MCF 10A (cell line): ENCODE measurements at regions not wholly inside any gene's neighbourhood (a gene's known extent, or its start where the extent isn't known, plus 50 kb on each side); places are given as distances from the start of the nearest gene placed in this dataset.

Experiments
- BruUV-seq: library from RNA; stranded (reverse); fragments of 400-500 nt; replicated peaks from 2 replicates; lab custom pipeline; 2021; lab: Mats Ljungman, UMichigan
- CTCF ChIA-PET: fragments of 300-600 bp; sonication (Branson Sonifier 250); formaldehyde crosslinking; extraction: SDS; loops from one replicate; lab custom pipeline; 2021; ENCODE audit warnings: antibody characterized with exemption, inconsistent platforms; lab: Yijun Ruan, JAX
- POLR2A ChIA-PET: fragments of 300-600, 350-650 bp; sonication (Branson Sonifier 250); formaldehyde crosslinking; extraction: SDS; loops from one replicate; lab custom pipeline; 2020; ENCODE audit warnings: antibody characterized with exemption, inconsistent platforms; lab: Yijun Ruan, JAX
- DNase-seq: peaks from one replicate; pipeline ENCODE4 v3.0.0-alpha.2; 2018; ENCODE audit not compliant: unreplicated experiment
- H3K27ac Mint-ChIP-seq: one replicate; pipeline ENCODE4 v1.8.0; 2022; ENCODE audit warnings: mild to moderate bottlenecking, low read depth, mixed read lengths; ENCODE audit not compliant: unreplicated experiment
- H3K27me3 Mint-ChIP-seq: one replicate; pipeline ENCODE4 v1.8.0; 2022; ENCODE audit warnings: mixed read lengths; ENCODE audit not compliant: insufficient read depth, unreplicated experiment
- H3K36me3 Mint-ChIP-seq: one replicate; pipeline ENCODE4 v1.8.0; 2022; ENCODE audit warnings: mild to moderate bottlenecking, moderate library complexity, mixed read lengths; ENCODE audit not compliant: insufficient read depth, unreplicated experiment
- H3K4me1 Mint-ChIP-seq: one replicate; pipeline ENCODE4 v1.8.0; 2022; ENCODE audit warnings: mixed read lengths; ENCODE audit not compliant: insufficient read depth, unreplicated experiment
- H3K4me3 Mint-ChIP-seq: one replicate; pipeline ENCODE4 v1.8.0; 2022; ENCODE audit warnings: mild to moderate bottlenecking, moderate library complexity, mixed read lengths; ENCODE audit not compliant: unreplicated experiment
- H3K9me3 Mint-ChIP-seq: one replicate; pipeline ENCODE4 v1.8.0; 2022; ENCODE audit warnings: mixed read lengths; ENCODE audit not compliant: unreplicated experiment
- intact Hi-C: fragments of 100-400 bp; cut with micrococcal nuclease; formaldehyde crosslinking; loops from 2 replicates; pipeline ENCODE4 v1.14.1; 2022
- TF ChIP-seq, protein P1 (sequence below): fragments of 200-600 bp; IDR thresholded peaks from one replicate; pipeline ENCODE4 v1.8.0; 2022; ENCODE audit warnings: antibody characterized with exemption, mild to moderate bottlenecking; ENCODE audit not compliant: unreplicated experiment

DNA sequence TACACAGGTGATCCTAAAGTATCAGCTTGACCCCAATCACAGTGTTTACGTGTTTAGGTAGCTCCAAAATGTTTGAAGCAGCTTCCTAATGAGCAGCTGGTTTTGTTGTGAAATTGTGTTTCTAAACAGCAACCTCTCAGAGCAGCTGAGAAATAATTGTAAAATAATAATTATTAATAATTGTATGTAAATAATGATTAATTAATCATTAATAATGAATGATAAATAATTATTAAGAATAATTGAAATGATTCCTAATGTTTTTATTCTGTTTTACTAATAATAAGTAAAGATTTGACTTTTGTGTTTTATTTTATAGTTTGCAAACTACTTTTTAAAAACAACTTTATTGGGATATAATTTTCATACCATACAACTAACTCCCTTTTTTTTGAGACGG is 182.2 kb downstream of the URB2 start:
- intact Hi-C loops: no loop called here
- DNase-seq: no peak
- Mint-ChIP-seq H3K27me3 (peaks cover 16% of the 10 kb centered on the region), H3K4me3 (no peak overlapping the region), H3K4me1 (no peaks in the 10 kb centered on the region), H3K9me3 (peaks cover 29% of the 10 kb centered on the region), H3K27ac (no peak overlapping the region), H3K36me3 (no peaks in the 10 kb centered on the region)
- POLR2A ChIA-PET: no interaction called here
- no TSS peak for BruUV-seq
- CTCF ChIA-PET: no interaction called here
- TF ChIP-seq, protein P1, sequence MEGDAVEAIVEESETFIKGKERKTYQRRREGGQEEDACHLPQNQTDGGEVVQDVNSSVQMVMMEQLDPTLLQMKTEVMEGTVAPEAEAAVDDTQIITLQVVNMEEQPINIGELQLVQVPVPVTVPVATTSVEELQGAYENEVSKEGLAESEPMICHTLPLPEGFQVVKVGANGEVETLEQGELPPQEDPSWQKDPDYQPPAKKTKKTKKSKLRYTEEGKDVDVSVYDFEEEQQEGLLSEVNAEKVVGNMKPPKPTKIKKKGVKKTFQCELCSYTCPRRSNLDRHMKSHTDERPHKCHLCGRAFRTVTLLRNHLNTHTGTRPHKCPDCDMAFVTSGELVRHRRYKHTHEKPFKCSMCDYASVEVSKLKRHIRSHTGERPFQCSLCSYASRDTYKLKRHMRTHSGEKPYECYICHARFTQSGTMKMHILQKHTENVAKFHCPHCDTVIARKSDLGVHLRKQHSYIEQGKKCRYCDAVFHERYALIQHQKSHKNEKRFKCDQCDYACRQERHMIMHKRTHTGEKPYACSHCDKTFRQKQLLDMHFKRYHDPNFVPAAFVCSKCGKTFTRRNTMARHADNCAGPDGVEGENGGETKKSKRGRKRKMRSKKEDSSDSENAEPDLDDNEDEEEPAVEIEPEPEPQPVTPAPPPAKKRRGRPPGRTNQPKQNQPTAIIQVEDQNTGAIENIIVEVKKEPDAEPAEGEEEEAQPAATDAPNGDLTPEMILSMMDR: no peak

DNA sequence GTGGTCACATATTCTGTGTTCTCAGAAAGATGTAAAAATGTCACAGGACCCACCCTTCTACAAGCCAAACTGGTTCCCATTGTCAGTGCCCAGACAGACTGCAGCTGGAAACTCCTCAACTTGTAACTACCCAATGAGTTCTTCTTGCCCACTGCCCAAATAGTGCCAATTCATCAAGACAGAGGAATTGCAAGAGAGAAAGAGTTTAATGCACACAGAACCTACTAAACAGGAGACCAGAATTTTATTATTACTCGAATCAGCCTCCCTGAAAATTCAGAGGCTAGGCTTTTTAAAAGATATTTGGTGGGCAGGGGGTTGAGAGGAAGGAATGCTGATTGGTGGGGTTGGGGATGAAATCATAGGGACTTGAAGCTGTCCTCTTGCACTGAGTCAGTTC is 184.1 kb downstream of the URB2 start:
- intact Hi-C loops: no loop called here
- TF ChIP-seq, protein P1: no peak
- BruUV-seq: no TSS peak
- no peak for DNase-seq
- ChIA-PET POLR2A (no interaction called here), CTCF (no interaction called here)
- Mint-ChIP-seq H3K4me3 (no peak overlapping the region), H3K27ac (no peak overlapping the region), H3K4me1 (no peaks in the 10 kb centered on the region), H3K9me3 (peaks cover 25% of the 10 kb centered on the region), H3K27me3 (peaks cover 16% of the 10 kb centered on the region), H3K36me3 (no peaks in the 10 kb centered on the region)

DNA sequence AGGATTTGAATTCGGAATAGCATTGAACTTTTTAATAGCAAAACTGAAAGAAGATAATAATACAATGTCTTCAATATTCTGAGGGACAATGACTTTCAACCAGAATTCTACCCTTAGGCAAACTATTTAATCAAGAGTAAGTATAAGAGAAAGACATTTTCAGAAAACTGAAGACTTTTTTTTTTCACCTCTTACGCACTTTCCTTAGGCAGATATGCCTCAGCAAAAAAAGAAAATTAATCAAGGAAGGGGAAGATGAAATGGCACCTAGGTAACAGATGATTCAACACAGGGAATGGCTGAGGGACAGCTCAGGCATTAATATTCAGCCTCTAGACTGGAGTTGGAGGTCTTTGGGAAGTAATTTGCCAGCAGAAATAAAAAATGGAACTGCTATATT is 184.9 kb downstream of the URB2 start:
- H3K4me3 Mint-ChIP-seq: no peak overlapping the region
- peaks cover 25% of the 10 kb centered on the region for H3K9me3 Mint-ChIP-seq
- intact Hi-C loops: no loop called here
- H3K36me3 Mint-ChIP-seq: no peaks in the 10 kb centered on the region
- no peaks in the 10 kb centered on the region for H3K4me1 Mint-ChIP-seq
- ChIA-PET POLR2A (no interaction called here), CTCF (no interaction called here)
- BruUV-seq: no TSS peak
- peaks cover 16% of the 10 kb centered on the region for H3K27me3 Mint-ChIP-seq
- no peak overlapping the region for H3K27ac Mint-ChIP-seq
- TF ChIP-seq, protein P1: no peak
- no peak for DNase-seq

DNA sequence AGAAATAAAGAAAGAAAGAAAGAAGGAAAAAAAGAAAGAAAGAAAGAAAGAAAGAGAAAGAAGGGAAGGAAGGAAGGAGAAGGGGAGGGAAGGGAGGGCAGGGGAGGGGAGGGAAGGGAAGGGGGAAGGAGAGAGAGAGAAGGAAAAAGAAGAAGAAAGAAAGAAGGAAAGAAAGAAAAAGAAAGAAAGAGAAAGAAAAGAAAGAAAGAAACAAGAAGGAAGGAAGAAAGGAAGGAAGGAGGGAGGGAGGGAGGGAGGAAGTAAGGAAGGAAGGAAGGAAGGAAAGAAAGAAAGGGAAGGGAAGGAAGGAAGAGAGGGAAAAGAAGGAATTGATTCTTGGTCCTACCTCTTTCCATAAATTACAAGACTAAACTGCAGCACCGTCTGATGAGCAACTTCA is 186.1 kb downstream of the URB2 start:
- H3K36me3 Mint-ChIP-seq: no peaks in the 10 kb centered on the region
- intact Hi-C loops: no loop called here
- CTCF ChIA-PET: no interaction called here

More for the DNA sequence above, 186.1 kb downstream of the URB2 start:
- H3K9me3 Mint-ChIP-seq: peaks cover 25% of the 10 kb centered on the region
- peaks cover 16% of the 10 kb centered on the region for H3K27me3 Mint-ChIP-seq
- TF ChIP-seq, protein P1: no peak
- no TSS peak for BruUV-seq
- H3K4me1 Mint-ChIP-seq: no peaks in the 10 kb centered on the region
- no peak for DNase-seq
- no peak overlapping the region for H3K27ac Mint-ChIP-seq
- POLR2A ChIA-PET: no interaction called here
- H3K4me3 Mint-ChIP-seq: no peak overlapping the region
